ENCODE measurements at regions not wholly inside any gene's neighbourhood (a gene's known extent, or its start where the extent isn't known, plus 50 kb on each side); places are given as distances from the start of the nearest gene placed in this dataset.
A peak's percentile ranks its signal among the peaks of the same experiment; 100 is the strongest.

DNA sequence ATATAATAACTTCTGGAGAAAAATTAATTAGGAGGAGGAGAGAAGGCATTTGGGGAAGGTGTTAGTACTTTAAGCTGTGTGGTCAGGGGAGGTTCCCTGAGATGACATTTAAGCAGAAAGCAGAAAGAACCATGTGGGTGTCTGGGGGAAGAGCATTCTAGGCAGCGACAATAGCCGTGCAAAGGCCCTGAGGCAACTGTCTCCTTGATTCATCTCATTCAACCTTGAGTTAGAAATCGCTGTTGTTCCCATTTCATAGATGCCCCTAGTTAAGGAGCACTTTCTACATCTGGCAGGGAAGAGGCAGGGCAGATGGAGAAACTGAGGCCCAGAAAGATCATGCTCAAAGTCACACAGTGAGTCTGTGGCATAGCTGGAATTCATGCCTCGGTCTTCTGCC lies 108.6 kb upstream of the RUNX3 start:
- DNase-seq (ENCODE audit: low read depth in 2 of 3, low spot score in 2 of 3), result no peak

DNA sequence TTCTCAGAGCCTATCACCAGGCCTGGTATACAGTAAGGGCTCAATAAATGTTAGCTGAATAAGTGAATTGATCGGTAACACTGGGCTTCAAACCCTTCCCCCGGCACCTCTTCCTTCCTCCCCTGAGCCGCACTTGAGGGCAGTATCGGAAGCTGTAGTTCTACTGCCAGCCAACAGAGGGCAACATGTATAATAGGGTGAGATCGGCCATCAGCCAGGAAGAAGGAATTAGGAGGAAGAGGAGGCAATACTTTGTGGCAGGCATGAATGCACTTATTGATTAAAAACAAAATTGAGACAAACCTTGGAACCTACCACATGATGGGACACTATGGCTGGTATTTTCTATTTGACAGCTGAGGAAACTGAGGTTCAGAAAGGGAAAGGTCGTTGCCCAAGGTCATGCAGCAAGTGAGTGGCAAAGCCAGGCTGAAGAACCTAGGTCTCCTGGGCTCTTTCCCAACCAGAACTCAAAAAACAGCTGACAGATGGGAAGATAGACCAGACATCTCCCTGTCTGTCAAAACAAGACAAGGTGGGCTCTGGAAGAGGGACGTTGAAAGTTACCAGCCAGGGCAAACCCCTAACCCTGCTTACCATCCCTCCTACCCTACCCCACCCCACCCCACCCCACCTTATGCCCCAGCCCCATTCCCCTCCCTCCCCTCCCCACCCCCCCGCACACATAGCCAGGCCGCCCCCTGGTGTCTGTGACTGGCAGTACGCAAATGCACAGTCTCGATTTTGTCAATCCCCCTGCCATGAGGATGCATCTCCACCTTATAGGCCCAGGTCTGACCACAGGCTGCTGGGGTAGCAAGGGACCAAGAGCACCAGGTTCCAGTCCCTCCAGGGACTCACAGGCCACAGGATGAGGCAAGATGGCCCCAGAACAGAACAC lies 107.3 kb upstream of the RUNX3 start:
- DNase-seq (ENCODE audit: low read depth in 2 of 3, low spot score in 2 of 3), result no peak

DNA sequence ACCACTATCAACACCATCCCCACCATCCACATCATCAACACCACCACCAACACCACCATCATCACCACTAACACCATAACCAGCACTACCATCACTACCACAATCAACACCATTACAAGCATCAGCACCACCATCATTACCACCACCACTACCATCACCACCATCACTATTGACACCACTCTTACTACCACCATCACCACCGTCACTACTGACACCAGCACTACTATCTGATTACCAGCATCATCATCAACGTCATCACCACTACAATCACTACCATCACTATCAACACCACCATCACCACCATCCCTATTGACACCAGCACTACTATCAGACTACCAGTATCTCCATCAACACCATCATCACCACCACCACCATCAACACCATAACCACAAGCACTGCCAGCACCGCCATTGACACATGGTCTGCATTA lies 106.1 kb upstream of the RUNX3 start:
- no peak for DNase-seq (ENCODE audit: low read depth in 2 of 3, low spot score in 2 of 3)

DNA sequence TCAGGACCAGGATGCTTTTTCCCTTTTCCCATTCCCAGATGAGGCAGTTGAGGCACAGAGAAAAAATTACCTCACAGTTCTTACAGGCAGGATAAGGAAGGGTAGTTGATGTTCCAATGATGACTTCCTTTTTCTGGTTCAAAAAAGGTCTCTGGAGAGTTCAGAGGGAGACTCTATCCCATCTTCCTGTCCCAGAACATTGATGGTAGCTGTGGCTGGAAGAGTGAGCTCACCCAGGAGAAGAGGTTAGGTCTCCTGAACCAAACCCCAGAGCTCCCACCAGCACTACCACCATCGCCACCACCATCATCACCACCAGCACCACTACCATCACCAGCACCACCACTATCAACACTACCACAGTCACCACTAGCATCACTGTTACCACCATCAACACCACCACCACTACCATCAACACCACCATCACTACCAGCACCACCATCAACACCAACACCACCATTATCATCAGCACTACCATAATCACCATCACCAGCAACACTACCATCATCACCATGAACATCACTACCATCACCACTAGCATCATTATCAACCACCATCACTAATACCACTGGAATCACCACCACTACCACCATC lies 105.5 kb upstream of the RUNX3 start:
- DNase-seq (ENCODE audit: low read depth in 2 of 3, low spot score in 2 of 3), result no peak

GRCh38 chr1:25034736-25035522 lies 104.9 kb upstream of the RUNX3 start:
- DNase-seq (ENCODE audit: low read depth in 2 of 3, low spot score in 2 of 3), result no peak

DNA sequence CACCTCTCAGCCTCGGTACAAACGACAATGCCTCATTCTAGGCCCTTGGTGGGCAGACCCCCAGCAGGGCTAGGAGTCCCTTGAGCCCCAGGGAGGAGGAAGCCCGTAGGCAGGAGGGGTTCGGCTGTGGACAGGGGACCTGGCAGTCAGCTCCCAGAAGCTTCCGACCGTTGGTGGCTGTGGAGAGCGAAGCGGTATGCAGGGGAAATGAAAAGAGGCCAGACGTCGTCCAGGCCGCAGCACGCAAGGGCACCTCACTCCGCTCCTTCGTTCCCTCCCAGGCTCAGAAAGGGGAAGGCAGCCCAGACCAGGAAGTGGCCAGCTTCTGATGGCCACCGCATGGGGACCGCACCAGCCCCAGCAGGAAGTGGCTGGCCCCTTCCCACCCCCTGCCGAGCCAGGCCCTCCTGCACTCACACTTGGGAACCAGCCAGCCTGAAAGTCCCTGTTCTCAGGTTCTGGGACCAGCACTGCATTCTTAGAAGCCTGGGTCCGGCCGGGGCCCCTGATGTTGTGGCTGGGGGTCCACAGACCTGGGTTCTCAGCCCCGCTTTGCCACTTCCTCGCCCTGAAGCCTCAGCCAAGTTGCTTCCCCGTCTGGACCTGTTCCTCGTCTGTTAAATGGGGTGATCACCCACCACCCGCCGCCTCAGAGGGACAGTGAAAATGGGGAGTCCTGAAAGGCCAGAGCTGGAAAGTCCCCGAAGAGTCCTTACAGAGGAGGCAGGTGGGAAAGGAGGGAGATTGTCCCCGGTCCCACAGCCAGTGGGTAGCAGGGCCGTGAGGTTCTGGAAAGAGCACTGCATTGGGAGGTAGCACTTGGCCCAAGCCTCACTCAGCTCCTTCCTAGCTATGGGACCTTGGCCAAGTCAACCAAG lies 104.0 kb upstream of the RUNX3 start:
- peak in 1 of 3 experiments; percentile 47 for DNase-seq (ENCODE audit: low read depth in 2 of 3, low spot score in 2 of 3)

DNA sequence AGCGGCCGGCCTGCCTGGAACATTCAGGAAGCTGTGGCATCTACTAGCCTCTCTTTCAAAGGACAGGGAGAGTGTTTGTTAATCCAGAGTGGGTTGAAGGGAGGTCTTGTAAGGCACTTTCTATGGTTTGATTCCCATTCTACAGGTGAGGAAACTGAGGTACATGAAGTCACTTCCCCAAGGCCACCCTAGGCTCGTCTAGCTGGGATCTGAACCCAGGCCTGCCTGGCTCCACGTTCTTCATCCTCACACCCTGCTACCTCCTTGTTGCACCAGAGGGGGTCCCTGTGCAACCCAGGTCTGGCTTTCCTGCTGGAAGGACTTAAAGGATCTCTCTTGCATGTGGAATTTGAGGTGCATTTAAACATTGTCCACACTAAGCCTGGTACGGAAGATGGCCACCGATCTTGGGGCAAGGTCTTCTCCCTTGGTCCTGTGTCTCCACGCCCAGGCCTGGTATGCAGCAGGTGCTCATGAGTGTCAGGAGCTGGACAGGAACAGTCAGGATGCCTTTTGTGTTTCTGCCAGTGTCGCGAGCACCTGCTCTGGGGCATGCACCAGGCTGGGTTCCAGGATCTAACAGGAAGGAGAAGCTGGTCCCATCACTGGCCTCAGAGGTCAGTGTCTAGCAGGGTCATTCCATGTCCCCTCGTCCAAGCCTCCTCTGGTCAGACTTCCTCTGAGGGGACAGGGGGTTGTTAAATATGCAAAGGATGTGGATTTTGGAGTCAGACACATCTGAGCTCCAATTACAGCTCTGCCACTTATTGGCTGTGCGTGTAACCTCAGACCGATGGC lies 103.2 kb upstream of the RUNX3 start:
- no peak for DNase-seq (ENCODE audit: low read depth in 2 of 3, low spot score in 2 of 3)

GRCh38 chr1:25031966-25032667 lies 102.0 kb upstream of the RUNX3 start:
- DNase-seq (ENCODE audit: low read depth in 2 of 3, low spot score in 2 of 3), result no peak

DNA sequence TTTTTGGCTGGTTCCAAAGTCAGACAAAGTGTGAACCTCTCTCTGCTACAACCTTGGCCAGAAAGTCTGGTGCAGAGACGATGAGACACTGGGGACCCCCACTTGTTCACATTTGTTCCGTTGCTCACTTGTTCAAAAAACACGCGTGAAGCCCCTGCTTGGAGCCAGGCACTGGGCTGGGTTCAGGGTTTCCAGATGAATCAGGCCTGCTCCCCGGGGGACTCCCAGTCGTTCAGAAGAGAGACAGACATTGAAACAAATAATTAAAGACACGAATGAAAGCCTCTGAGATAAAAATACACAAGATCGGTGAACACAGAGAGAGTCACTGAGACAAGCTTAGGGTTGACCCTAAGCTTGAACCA lies 101.5 kb upstream of the RUNX3 start:
- peak in 1 of 3 experiments; percentile 54 for DNase-seq (ENCODE audit: low read depth in 2 of 3, low spot score in 2 of 3)

DNA sequence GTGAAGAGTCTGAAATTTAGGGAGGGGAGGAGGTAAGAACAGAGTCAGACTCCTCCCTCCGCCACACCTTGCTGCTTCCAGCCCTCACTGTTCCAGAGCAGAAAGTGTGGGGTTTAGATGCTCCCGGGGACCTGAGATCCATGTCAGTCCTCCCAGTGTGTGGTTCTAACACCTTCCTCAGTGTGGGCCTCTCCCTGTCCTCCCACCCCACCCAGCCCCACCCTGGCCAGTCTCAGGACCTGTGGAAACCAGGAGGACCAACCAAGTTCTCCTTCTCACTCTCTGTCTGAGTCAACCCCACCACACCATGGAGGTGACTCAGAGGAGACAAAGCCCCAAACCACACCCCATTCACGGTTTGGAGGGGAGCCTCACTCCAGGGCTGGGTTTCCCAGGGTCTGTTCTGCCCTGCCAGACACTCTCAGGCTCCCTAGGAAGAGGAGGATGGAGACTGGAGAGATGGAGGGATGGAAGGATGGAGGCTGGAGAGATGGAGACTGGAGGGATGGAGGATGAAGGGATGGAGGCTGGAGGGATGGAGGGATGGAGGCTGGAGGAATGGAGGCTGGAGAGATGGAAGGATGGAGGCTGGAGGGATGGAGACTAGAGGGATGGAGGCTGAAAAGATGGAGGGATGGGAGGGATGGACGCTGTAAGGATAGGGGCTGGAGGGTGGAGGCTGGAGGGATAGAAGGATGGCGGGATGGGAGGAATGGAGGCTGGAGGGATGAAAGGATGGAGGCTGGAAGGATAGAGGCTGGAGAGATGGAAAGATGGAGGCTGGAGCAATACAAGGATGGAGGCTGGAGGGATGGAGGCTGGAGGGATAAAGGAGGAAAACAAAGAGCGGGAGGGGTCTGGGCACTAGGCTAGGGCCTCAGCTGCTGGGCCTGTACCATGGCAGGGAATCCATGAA lies 100.9 kb upstream of the RUNX3 start:
- DNase-seq (ENCODE audit: low read depth in 2 of 3, low spot score in 2 of 3), result peak in 1 of 3 experiments; percentile 69

DNA sequence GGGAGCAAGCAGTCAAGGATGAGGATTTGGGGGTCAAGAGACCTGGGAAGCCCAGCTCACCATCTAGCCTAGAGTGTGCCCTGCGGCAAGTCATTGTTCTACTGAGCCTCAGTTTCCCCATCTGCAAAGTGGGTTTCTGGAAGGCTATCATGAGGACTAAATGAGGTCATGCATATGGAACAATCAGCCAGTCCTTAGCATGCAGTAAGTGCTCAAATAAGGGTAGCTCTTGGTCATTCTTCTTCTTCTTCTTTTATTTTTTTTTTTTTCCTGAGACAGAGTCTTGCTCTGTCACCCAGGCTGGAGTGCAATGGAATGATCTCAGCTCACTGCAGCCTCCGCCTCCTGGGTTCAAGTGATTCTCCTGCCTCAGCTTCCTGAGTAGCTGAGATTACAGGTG lies 99.9 kb upstream of the RUNX3 start:
- DNase-seq (ENCODE audit: low read depth in 2 of 3, low spot score in 2 of 3), result no peak

- peak in 1 of 3 experiments; percentile 50 for DNase-seq (ENCODE audit: low read depth in 2 of 3, low spot score in 2 of 3)
Observed at GRCh38 chr1:25028907-25029599, 99.0 kb upstream of the RUNX3 start.

- no peak for DNase-seq (ENCODE audit: low read depth in 2 of 3, low spot score in 2 of 3)
Observed at GRCh38 chr1:25028587-25028906, 98.5 kb upstream of the RUNX3 start.

DNA sequence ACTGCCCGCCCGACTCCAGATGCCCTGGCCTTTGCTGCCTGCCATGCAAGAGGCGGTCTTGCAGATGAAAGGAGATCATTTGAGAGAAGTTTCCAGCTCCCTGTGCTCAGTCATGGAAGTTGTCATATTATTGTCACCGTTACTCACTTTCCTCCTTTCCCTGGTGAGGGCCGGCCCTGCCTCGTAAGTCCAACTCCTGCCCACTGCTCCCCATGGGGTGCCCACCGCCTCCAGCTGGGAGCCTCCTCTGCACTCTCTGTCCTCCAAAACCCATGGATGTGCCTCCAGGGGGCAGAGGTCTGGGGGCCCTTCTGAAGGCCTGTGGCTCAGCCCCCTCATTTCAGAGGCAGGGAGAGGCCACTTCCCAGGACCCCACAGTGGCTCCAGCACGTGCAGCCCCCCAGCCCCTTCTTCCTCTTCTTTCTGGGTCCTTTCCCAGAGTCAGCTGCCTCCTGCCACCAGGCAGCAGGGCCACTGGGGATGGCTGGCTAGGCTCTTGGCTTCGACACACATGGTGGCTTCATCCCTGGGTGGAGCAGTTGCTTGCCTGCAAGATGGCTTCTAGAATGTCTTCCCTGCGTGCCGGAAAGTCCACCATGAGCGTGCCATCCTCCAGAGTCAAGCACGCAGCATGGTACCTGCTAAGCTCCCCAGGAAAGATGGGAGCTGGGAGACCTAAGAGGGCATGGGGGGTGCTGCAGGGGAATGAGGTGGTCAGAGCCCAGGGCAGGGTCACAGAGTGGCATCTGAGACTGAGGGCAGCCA lies 97.9 kb upstream of the RUNX3 start:
- no peak for DNase-seq (ENCODE audit: low read depth in 2 of 3, low spot score in 2 of 3)

DNA sequence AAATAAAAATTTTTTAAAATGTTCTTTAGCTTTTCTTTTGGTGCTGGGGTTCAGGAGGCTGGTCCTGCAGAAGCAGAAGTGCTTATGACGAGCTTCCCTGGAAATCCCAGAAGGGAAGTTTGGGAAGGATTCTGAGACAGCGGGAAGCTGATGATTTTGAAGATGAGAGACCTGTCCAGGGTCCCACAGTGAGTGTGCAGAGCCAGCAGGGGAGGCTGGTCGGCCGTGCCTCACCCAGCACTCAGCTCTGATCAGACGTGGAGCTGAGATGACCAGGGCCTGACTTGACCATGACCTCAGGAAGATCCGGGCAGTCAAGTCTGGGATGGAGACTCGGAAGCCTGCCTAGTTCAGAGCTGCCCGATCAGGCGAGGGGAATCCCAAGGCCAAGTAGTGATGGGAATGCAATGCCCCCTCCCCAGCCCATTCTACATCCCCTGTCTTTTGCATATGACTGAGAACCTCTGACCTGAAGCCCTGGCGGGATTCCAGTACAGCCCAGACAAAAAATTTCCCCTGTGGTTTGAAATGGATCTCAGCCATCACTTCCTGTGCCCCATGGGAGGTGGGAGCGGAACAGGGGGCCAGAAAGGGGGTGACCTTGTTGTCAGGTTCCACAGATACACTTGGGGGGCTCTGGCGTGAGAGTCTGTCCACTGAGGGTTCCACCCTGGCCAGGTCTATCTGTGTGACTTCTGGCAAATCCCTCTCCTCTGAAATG lies 96.8 kb upstream of the RUNX3 start:
- no peak for DNase-seq (ENCODE audit: low read depth in 2 of 3, low spot score in 2 of 3)

- DNase-seq (ENCODE audit: low read depth in 2 of 3, low spot score in 2 of 3), result no peak
Observed at GRCh38 chr1:25026304-25026703, 96.2 kb upstream of the RUNX3 start.
